ENCODE measurements at regions not wholly inside any gene's neighbourhood (a gene's known extent, or its start where the extent isn't known, plus 50 kb on each side); places are given as distances from the start of the nearest gene placed in this dataset.

DNA sequence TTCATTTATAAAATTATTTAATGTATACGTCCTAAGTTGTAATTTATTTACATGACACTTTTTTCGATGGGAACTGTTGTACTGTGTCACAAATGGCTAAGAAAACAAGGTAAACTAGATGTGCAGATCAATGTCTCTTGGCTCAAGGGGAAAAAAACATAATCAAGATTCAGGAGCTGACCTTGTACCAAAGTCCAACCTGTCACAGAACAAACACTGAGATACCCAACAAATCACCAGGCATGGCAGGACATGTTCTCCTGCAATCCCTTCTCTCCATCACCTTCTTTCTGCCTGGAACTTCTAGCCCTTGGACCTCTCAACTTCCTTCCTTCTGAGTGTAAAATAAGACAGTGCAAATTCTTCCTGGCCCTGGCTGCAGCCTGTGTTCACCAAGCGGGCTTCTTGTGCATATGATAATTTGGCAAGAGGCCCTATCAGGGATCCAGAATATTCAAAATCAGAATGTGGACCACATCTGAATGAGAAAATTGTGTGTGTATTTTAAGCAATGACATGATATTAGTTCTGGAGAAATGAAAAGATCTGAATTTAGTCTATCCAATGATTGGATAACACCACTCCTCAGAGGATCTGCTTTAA lies 445.9 kb downstream of the ZNF536 start:
- no peaks in the 10 kb centered on the region for H3K9me3 ChIP-seq
- H3K4me3 ChIP-seq, result no peak overlapping the region
- TF ChIP-seq EP300 (IDR thresholded peaks at IDR 0.05) (no peak), POLR2AphosphoS5 (IDR thresholded peaks at IDR 0.05) (no peak), POLR2A (IDR thresholded peaks at IDR 0.05) (no peak)
- TF ChIP-seq, protein P1, sequence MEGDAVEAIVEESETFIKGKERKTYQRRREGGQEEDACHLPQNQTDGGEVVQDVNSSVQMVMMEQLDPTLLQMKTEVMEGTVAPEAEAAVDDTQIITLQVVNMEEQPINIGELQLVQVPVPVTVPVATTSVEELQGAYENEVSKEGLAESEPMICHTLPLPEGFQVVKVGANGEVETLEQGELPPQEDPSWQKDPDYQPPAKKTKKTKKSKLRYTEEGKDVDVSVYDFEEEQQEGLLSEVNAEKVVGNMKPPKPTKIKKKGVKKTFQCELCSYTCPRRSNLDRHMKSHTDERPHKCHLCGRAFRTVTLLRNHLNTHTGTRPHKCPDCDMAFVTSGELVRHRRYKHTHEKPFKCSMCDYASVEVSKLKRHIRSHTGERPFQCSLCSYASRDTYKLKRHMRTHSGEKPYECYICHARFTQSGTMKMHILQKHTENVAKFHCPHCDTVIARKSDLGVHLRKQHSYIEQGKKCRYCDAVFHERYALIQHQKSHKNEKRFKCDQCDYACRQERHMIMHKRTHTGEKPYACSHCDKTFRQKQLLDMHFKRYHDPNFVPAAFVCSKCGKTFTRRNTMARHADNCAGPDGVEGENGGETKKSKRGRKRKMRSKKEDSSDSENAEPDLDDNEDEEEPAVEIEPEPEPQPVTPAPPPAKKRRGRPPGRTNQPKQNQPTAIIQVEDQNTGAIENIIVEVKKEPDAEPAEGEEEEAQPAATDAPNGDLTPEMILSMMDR (IDR thresholded peaks at IDR 0.05), result no peak
- no peaks in the 10 kb centered on the region for H3K4me1 ChIP-seq
- H3K36me3 ChIP-seq, result no peaks in the 10 kb centered on the region
- no peak overlapping the region for H3K27ac ChIP-seq
- 78 to 95% methylated on average over 2 to 3 of the region's 3 CpGs for WGBS, 2 donors (ENCODE audit: low coverage in 1 of 2)
- ATAC-seq, result no peak
- H3K27me3 ChIP-seq, result peaks cover 22% of the 10 kb centered on the region

DNA sequence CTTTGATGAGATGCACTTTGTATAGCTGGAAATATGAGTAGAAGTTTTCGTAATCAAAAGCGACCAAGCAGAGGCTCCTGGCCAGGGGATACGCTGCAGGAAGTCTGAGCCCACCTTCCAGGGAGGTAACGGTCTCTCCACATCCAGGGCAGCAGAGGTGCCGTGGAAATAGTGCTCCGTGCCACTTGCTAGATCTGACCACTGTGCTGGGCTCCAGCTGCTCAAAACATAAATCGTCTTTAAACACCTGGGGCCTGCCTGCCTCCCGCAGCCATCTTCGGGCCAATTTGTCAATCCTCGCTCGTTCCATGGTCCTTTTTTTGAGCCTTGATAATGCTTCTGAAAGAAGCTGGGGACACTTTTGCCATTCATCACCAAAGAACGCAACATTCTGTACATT lies 445.0 kb downstream of the ZNF536 start:
- Histone ChIP-seq H3K36me3 (no peaks in the 10 kb centered on the region), H3K4me1 (no peaks in the 10 kb centered on the region), H3K27ac (no peak overlapping the region), H3K9me3 (no peaks in the 10 kb centered on the region), H3K4me3 (no peak overlapping the region), H3K27me3 (peaks cover 26% of the 10 kb centered on the region)
- no peak for ATAC-seq
- WGBS, 2 donors (ENCODE audit: low coverage in 1 of 2), result 59 to 74% methylated on average over 10 of the region's 12 CpGs
- TF ChIP-seq EP300 (IDR thresholded peaks at IDR 0.05), result no peak
- TF ChIP-seq, protein P1 (IDR thresholded peaks at IDR 0.05), result no peak
- no peak for TF ChIP-seq POLR2AphosphoS5 (IDR thresholded peaks at IDR 0.05)
- TF ChIP-seq POLR2A (IDR thresholded peaks at IDR 0.05), result no peak

DNA sequence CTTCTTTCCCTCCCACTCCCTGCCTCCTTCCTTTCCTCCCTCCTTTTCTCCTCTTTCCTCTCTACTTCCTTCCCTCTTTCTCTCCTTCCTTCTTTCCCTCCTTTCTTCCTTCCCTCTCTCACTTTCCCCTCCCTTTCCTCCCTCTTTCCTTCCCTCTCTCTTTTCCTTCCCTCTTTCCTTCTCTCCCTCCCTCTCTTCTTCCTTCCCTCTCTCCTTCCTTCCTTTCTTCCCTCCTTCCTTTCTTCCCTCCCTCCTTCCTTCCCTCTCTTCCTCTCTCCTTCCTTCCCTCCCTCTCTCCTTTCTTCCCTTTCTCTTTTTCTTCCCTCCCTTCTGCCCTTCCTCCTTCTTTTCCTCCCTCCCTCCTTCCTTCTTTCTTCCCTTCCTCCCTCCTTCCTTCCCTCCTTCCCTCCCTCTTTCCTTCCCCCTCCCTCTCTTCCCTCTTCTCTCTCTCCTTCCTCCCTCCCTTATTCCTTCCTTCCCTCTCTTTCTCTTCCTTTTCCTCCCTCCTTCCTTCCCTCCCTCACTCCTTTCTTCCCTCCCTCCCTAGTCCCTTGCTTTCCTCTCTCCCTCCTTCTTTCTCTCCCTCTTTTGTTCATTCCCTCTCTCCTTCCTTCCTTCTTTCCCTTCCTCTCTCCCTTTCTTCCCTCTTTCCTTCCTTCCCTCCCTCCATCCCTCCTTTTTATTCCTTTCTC lies 443.9 kb downstream of the ZNF536 start:
- TF ChIP-seq, protein P1 (IDR thresholded peaks at IDR 0.05), result no peak
- TF ChIP-seq POLR2A (IDR thresholded peaks at IDR 0.05) (no peak), EP300 (IDR thresholded peaks at IDR 0.05) (no peak), POLR2AphosphoS5 (IDR thresholded peaks at IDR 0.05) (no peak)
- H3K4me1 ChIP-seq, result no peaks in the 10 kb centered on the region
- no peak overlapping the region for H3K4me3 ChIP-seq
- no peak for ATAC-seq
- no peaks in the 10 kb centered on the region for H3K9me3 ChIP-seq
- H3K36me3 ChIP-seq, result no peaks in the 10 kb centered on the region
- H3K27ac ChIP-seq, result no peak overlapping the region
- peaks cover 35% of the 10 kb centered on the region for H3K27me3 ChIP-seq

DNA sequence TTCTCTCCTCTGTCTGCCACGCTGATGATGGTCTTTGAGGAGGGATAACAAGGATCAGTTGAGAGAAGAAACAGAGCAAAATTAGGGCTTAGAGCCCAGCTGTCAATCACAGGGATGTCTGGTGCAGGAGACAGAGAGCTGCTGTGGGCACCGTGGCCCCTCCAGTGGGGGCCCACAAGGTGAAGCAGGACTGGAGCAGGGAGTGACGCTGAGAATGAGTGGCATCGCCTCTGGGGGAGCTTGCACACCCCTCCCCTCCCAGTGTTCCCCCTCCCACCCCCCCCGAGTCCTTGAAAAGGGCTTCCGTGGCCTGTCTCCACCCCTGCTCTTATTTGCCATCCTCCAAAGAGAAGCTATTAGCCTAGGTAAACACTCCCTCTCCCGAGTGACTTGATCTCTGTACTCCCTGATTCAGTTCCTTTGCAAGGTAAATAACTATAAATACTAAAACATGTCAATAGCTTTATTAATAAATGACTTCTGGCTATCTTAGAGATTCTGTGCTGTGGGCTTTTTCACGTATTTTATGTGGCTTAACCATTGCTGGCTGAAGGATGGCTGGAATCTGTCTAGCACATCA lies 440.0 kb downstream of the ZNF536 start:
- ATAC-seq, result no peak
- Histone ChIP-seq H3K4me1 (no peaks in the 10 kb centered on the region), H3K9me3 (peaks cover 0 to 3% (median 0%) of the 10 kb centered on the region in 3 donors), H3K27me3 (peaks cover 37% of the 10 kb centered on the region), H3K36me3 (no peaks in the 10 kb centered on the region), H3K4me3 (no peak overlapping the region), H3K27ac (no peak overlapping the region)
- WGBS, 2 donors (ENCODE audit: low coverage in 1 of 2), result 67 to 84% methylated on average over 2 to 4 of the region's 8 CpGs
- TF ChIP-seq EP300 (IDR thresholded peaks at IDR 0.05), result no peak
- TF ChIP-seq POLR2AphosphoS5 (IDR thresholded peaks at IDR 0.05), result no peak
- TF ChIP-seq POLR2A (IDR thresholded peaks at IDR 0.05), result no peak
- TF ChIP-seq, protein P1 (IDR thresholded peaks at IDR 0.05), result no peak

Data from gastroesophageal sphincter (tissue), 4 donors.